ENCODE measurements at regions not wholly inside any gene's neighbourhood (a gene's known extent, or its start where the extent isn't known, plus 50 kb on each side); places are given as distances from the start of the nearest gene placed in this dataset.

GRCh38 chr13:22271903-22272302 lies 601.0 kb downstream of the FGF9 start:
- DNase-seq (ENCODE audit: low read depth), result no peak
- no peak for TF ChIP-seq CTCF (IDR thresholded peaks at IDR 0.05; ENCODE audit: low read length, missing control alignments)
- H3K4me3 ChIP-seq (replicated peaks; ENCODE audit: low read depth, low read length), result no peak overlapping the region

- TF ChIP-seq CTCF (IDR thresholded peaks at IDR 0.05; ENCODE audit: low read length, missing control alignments), result no peak
- H3K4me3 ChIP-seq (replicated peaks; ENCODE audit: low read depth, low read length), result no peak overlapping the region
These were observed 604.5 kb downstream of the FGF9 start for GRCh38 chr13:22275393-22275792.

GRCh38 chr13:22276616-22277015 lies 605.7 kb downstream of the FGF9 start:
- TF ChIP-seq CTCF (IDR thresholded peaks at IDR 0.05; ENCODE audit: low read length, missing control alignments), result no peak
- H3K4me3 ChIP-seq (replicated peaks; ENCODE audit: low read depth, low read length), result no peak overlapping the region
- no peak for DNase-seq (ENCODE audit: low read depth)

More at GRCh38 chr13:22275393-22275792, 604.5 kb downstream of the FGF9 start:
- DNase-seq (ENCODE audit: low read depth), result no peak

- no peak for DNase-seq (ENCODE audit: low read depth)
- TF ChIP-seq CTCF (IDR thresholded peaks at IDR 0.05; ENCODE audit: low read length, missing control alignments), result no peak
- H3K4me3 ChIP-seq (replicated peaks; ENCODE audit: low read depth, low read length), result no peak overlapping the region
These were observed 607.6 kb downstream of the FGF9 start for GRCh38 chr13:22278336-22278929.

- DNase-seq (ENCODE audit: low read depth), result no peak
- no peak overlapping the region for H3K4me3 ChIP-seq (replicated peaks; ENCODE audit: low read depth, low read length)
- TF ChIP-seq CTCF (IDR thresholded peaks at IDR 0.05; ENCODE audit: low read length, missing control alignments), result no peak
These were observed 615.0 kb downstream of the FGF9 start for GRCh38 chr13:22285867-22286266.

- no peak for TF ChIP-seq CTCF (IDR thresholded peaks at IDR 0.05; ENCODE audit: low read length, missing control alignments)
- DNase-seq (ENCODE audit: low read depth), result no peak
- no peak overlapping the region for H3K4me3 ChIP-seq (replicated peaks; ENCODE audit: low read depth, low read length)
These were observed 615.5 kb downstream of the FGF9 start for GRCh38 chr13:22286338-22286737.

- DNase-seq (ENCODE audit: low read depth), result no peak
- TF ChIP-seq CTCF (IDR thresholded peaks at IDR 0.05; ENCODE audit: low read length, missing control alignments), result no peak
- no peak overlapping the region for H3K4me3 ChIP-seq (replicated peaks; ENCODE audit: low read depth, low read length)
These were observed 616.6 kb downstream of the FGF9 start for GRCh38 chr13:22287343-22287920.
